Osteoblast (primary cell): ENCODE measurements at regions not wholly inside any gene's neighbourhood (a gene's known extent, or its start where the extent isn't known, plus 50 kb on each side); places are given as distances from the start of the nearest gene placed in this dataset.

Experiments used
- DNase-seq: peaks from one replicate; pipeline ENCODE4 v3.0.0; 2011; ENCODE audit warnings: low spot score, mixed read lengths; ENCODE audit not compliant: insufficient read length; ENCODE audit errors: missing footprints
- H2AFZ ChIP-seq: 2 replicates; pipeline ENCODE4 v1.6.0; 2011; ENCODE audit warnings: mild to moderate bottlenecking, low read length
- H3K27ac ChIP-seq: 2 replicates; pipeline ENCODE4 v1.5.1; 2011; ENCODE audit warnings: mild to moderate bottlenecking, low read depth, low read length, moderate library complexity
- H3K27me3 ChIP-seq: 2 replicates; pipeline ENCODE4 v1.6.0; 2012; ENCODE audit warnings: mild to moderate bottlenecking, control low read depth, inconsistent platforms, low read length, moderate library complexity; ENCODE audit not compliant: insufficient read depth
- H3K36me3 ChIP-seq: 2 replicates; pipeline ENCODE4 v1.5.1; 2011; ENCODE audit warnings: mild to moderate bottlenecking, low read length, control low read depth, moderate library complexity; ENCODE audit not compliant: insufficient read depth
- H3K4me1 ChIP-seq: 2 replicates; pipeline ENCODE4 v1.5.1; 2011; ENCODE audit warnings: mild to moderate bottlenecking, low read length, control low read depth, moderate library complexity; ENCODE audit not compliant: insufficient read depth
- H3K4me2 ChIP-seq: 2 replicates; pipeline ENCODE4 v1.6.0; 2011; ENCODE audit warnings: mild to moderate bottlenecking, low read length; ENCODE audit not compliant: insufficient read depth
- H3K4me3 ChIP-seq: fragments of 200-600 bp; sonication (generic); 3 replicates; pipeline ENCODE4 v1.5.1; 2012; ENCODE audit warnings: mild to moderate bottlenecking, low read length, inconsistent platforms; ENCODE audit not compliant: insufficient read depth
- H3K79me2 ChIP-seq: 2 replicates; pipeline ENCODE4 v1.6.0; 2012; ENCODE audit warnings: mild to moderate bottlenecking, low read length, control low read depth, inconsistent platforms; ENCODE audit not compliant: insufficient read depth
- H3K9me3 ChIP-seq: 2 replicates; pipeline ENCODE4 v1.5.1; 2011; ENCODE audit warnings: low read depth, low read length, control low read depth
- H4K20me1 ChIP-seq: 2 replicates; pipeline ENCODE4 v1.6.0; 2012; ENCODE audit warnings: mild to moderate bottlenecking, low read length, control low read depth; ENCODE audit not compliant: insufficient read depth
- TF ChIP-seq, protein P1 (sequence below): IDR thresholded peaks from 2 replicates; pipeline ENCODE4 v1.5.1; 2011; ENCODE audit warnings: mild to moderate bottlenecking, low read depth, low read length, moderate library complexity; ENCODE audit errors: extremely low read depth

DNA sequence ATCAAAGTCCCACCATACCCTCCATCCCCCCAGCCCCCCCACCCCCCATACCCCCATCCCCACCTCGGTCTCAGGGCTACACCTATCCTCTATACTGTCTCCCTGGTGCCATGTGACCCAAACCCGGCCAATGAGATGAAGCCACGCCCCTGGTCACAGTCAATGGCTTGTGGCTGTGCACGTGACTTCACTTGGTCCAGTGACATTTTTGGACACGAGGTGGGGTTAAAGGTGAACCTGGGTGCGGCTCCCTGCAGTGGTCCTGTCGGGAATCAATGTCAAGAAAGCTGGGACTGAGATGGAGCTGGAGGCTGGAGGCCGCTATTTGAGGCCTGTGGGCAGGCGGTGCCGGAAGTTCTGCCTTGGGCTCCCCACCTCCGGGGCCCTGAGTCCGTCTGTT, 100.7 kb upstream of the MAP1LC3B2 start:
- no peak overlapping the region for H3K4me2 ChIP-seq
- TF ChIP-seq, protein P1, sequence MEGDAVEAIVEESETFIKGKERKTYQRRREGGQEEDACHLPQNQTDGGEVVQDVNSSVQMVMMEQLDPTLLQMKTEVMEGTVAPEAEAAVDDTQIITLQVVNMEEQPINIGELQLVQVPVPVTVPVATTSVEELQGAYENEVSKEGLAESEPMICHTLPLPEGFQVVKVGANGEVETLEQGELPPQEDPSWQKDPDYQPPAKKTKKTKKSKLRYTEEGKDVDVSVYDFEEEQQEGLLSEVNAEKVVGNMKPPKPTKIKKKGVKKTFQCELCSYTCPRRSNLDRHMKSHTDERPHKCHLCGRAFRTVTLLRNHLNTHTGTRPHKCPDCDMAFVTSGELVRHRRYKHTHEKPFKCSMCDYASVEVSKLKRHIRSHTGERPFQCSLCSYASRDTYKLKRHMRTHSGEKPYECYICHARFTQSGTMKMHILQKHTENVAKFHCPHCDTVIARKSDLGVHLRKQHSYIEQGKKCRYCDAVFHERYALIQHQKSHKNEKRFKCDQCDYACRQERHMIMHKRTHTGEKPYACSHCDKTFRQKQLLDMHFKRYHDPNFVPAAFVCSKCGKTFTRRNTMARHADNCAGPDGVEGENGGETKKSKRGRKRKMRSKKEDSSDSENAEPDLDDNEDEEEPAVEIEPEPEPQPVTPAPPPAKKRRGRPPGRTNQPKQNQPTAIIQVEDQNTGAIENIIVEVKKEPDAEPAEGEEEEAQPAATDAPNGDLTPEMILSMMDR, result no peak
- no peaks in the 10 kb centered on the region for H3K9me3 ChIP-seq
- no peak overlapping the region for H2AFZ ChIP-seq
- H3K36me3 ChIP-seq, result no peaks in the 10 kb centered on the region
- peaks cover 25% of the 10 kb centered on the region for H3K4me1 ChIP-seq
- no peaks in the 10 kb centered on the region for H3K27me3 ChIP-seq
- H3K4me3 ChIP-seq, result no peak overlapping the region
- H3K27ac ChIP-seq, result no peak overlapping the region
- no peak for DNase-seq
- no peaks in the 10 kb centered on the region for H4K20me1 ChIP-seq
- no peaks in the 10 kb centered on the region for H3K79me2 ChIP-seq

DNA sequence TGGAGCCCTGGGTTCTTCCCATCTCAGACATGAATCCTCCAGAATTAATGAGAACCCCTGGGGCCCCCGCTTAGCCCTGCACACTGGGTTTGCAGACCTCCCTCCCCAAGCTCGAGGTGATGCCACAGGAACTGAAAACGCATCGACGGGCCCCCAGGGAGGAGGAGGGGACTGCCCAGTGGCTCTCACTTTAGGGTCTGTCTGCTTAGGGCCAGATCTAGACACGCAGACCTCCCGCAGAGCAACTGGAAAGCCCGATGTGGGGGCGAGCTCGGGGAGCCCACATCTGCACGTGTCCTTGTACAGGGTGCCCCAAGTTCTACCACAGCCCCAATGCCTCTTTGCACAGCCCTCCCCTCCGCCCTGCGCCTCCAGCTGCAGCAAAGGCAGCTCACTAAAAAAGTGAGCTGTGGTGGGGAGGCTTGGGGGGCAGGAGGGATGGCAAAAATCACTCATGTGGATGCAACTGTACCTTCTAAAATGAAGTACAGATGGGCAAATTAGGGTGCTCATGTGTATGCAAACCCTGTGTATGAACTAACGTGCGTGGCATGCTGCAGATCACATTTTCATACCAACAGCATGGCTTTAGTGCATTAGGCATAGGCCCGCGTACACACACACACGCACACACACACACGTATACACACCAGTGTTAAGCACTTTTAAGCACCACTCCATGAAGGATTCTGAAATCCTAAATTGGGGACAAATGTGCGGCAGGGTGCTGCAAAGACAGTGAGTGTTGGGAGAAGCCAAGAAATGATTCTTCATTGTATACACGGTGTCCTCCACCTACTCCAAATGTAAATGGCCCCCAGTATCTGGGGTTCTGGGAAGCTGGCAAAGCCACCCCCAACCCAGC, 99.9 kb upstream of the MAP1LC3B2 start:
- TF ChIP-seq, protein P1, result no peak
- Histone ChIP-seq H3K79me2 (no peaks in the 10 kb centered on the region), H3K9me3 (no peaks in the 10 kb centered on the region), H3K27me3 (no peaks in the 10 kb centered on the region), H3K36me3 (no peaks in the 10 kb centered on the region), H3K27ac (no peak overlapping the region), H4K20me1 (no peaks in the 10 kb centered on the region), H3K4me3 (no peak overlapping the region), H3K4me1 (peaks cover 25% of the 10 kb centered on the region), H2AFZ (no peak overlapping the region), H3K4me2 (no peak overlapping the region)
- no peak for DNase-seq

DNA sequence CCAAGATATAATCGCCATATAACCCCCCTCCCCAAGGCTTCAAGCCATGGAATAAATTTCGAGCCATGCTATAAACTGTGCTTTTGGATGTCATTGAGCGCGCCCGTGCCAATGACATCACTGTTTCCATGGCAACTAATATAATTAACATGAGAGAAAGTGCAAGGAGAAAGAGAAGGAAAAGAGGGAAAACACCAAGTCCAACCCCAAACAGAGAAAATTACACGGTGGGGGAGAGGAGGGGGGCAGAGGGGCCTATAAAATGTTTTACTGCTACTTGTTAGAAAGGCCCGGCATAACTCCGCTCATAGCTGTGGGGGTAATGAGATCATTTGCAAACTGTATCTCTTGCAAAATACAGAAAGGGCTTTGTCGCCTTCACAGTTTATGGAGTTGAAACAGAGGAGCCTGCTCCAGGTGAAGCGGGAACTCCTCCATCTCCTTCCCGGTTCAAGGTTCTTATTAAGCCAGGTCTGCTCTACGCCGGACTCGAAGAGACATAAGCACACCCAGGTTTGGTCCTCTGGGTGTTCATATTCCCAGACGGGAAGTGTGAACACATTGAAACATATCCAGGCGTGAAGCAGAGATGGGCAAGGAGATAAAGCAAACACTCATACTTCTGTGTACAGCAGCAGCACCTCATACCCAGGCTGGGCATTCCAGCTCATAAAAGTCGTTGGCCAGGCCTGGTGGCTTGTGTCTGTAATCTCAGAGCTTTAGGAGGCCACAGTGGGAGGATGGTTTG, 99.1 kb upstream of the MAP1LC3B2 start:
- Histone ChIP-seq H3K4me1 (peaks cover 17% of the 10 kb centered on the region), H2AFZ (no peak overlapping the region), H3K4me3 (no peak overlapping the region), H3K36me3 (no peaks in the 10 kb centered on the region), H3K4me2 (no peak overlapping the region), H3K9me3 (no peaks in the 10 kb centered on the region), H3K79me2 (no peaks in the 10 kb centered on the region), H3K27ac (no peak overlapping the region), H3K27me3 (no peaks in the 10 kb centered on the region), H4K20me1 (no peaks in the 10 kb centered on the region)
- TF ChIP-seq, protein P1, result no peak
- no peak for DNase-seq

DNA sequence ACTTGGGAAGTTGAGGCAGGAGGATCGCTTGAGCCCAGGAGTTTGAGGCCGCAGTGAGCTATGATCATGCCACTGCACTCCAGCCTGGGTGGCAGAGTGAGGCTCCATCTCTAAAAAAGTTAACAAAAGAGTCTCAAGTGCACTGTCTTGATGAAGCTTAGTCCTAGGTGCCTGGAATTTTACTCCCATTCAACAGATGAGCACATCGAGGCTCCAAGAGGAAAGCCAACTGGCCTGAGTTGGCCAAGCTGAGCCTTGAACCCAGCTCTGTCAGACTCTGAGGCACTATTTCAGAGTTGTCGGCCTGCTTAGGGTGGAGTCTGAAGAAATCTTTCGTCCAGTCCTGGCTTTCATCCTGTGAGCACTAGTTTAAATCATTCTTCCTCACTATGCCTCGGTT, 98.1 kb upstream of the MAP1LC3B2 start:
- H3K4me2 ChIP-seq, result no peak overlapping the region
- H3K9me3 ChIP-seq, result no peaks in the 10 kb centered on the region
- H3K27me3 ChIP-seq, result no peaks in the 10 kb centered on the region
- H3K4me1 ChIP-seq, result peaks cover 8% of the 10 kb centered on the region
- H3K79me2 ChIP-seq, result no peaks in the 10 kb centered on the region
- no peaks in the 10 kb centered on the region for H4K20me1 ChIP-seq
- no peak overlapping the region for H2AFZ ChIP-seq
- no peak overlapping the region for H3K4me3 ChIP-seq
- no peak for DNase-seq
- TF ChIP-seq, protein P1, result no peak
- H3K36me3 ChIP-seq, result no peaks in the 10 kb centered on the region
- H3K27ac ChIP-seq, result no peak overlapping the region
